ENCODE measurements at regions not wholly inside any gene's neighbourhood (a gene's known extent, or its start where the extent isn't known, plus 50 kb on each side); places are given as distances from the start of the nearest gene placed in this dataset.
"Not testable (repeated sequence)": the region's sequence is repeated elsewhere in the genome, so short reads cannot be mapped to it uniquely, and the experiment has no call there.

- H3K9me3 ChIP-seq (ENCODE audit: control insufficient read depth, low read length, poor library complexity, severe bottlenecking), result no peaks in the 10 kb centered on the region
- Mint-ChIP-seq H3K4me3 (no peak overlapping the region), H3K27ac (no peak overlapping the region), H3K4me1 (no peaks in the 10 kb centered on the region), H3K27me3 (peaks cover 19% of the 10 kb centered on the region), H3K36me3 (ENCODE audit: low read depth) (no peaks in the 10 kb centered on the region)
- DNase-seq (no peak), ATAC-seq (no peak)
These were observed 65.7 kb upstream of the LYRM9 start for GRCh38 chr17:27958708-27959381.

GRCh38 chr17:27959382-27959709 is 66.2 kb upstream of the LYRM9 start:
- ATAC-seq (no peak), DNase-seq (no peak)
- H3K36me3 Mint-ChIP-seq (ENCODE audit: low read depth), result no peaks in the 10 kb centered on the region
- H3K27me3 Mint-ChIP-seq, result peaks cover 16% of the 10 kb centered on the region
- H3K4me1 Mint-ChIP-seq, result no peaks in the 10 kb centered on the region
- no peak overlapping the region for H3K4me3 Mint-ChIP-seq
- no peaks in the 10 kb centered on the region for H3K9me3 ChIP-seq (ENCODE audit: control insufficient read depth, low read length, poor library complexity, severe bottlenecking)
- no peak overlapping the region for H3K27ac Mint-ChIP-seq

- H3K9me3 ChIP-seq (ENCODE audit: control insufficient read depth, low read length, poor library complexity, severe bottlenecking), result no peaks in the 10 kb centered on the region
- Mint-ChIP-seq H3K4me1 (no peaks in the 10 kb centered on the region), H3K27ac (no peak overlapping the region), H3K36me3 (ENCODE audit: low read depth) (no peaks in the 10 kb centered on the region), H3K4me3 (no peak overlapping the region), H3K27me3 (peaks cover 18% of the 10 kb centered on the region)
- ATAC-seq (no peak), DNase-seq (no peak)
These were observed 67.2 kb upstream of the LYRM9 start for GRCh38 chr17:27960183-27960849.

GRCh38 chr17:27962581-27962980 is 69.4 kb upstream of the LYRM9 start:
- not testable (repeated sequence) for H3K27ac Mint-ChIP-seq, ATAC-seq
- H3K27me3 Mint-ChIP-seq, result peaks cover 18% of the 10 kb centered on the region

GRCh38 chr17:27965224-27965623 is 72.1 kb upstream of the LYRM9 start:
- ATAC-seq (no peak), DNase-seq (no peak)
- no peaks in the 10 kb centered on the region for H3K4me1 Mint-ChIP-seq
- H3K9me3 ChIP-seq (ENCODE audit: control insufficient read depth, low read length, poor library complexity, severe bottlenecking), result no peaks in the 10 kb centered on the region
- no peak overlapping the region for H3K27ac Mint-ChIP-seq
- peaks cover 33% of the 10 kb centered on the region for H3K27me3 Mint-ChIP-seq
- peaks cover 4% of the 10 kb centered on the region for H3K36me3 Mint-ChIP-seq (ENCODE audit: low read depth)
- no peak overlapping the region for H3K4me3 Mint-ChIP-seq

More at GRCh38 chr17:27962581-27962980, 69.4 kb upstream of the LYRM9 start:
- not testable (repeated sequence) for H3K9me3 ChIP-seq (ENCODE audit: control insufficient read depth, low read length, poor library complexity, severe bottlenecking); H3K4me1 Mint-ChIP-seq; H3K4me3 Mint-ChIP-seq; H3K36me3 Mint-ChIP-seq (ENCODE audit: low read depth); DNase-seq

GRCh38 chr17:27968206-27968732 is 74.2 kb upstream of the NLK start:
- ATAC-seq (no peak), DNase-seq (no peak)
- H3K9me3 ChIP-seq (ENCODE audit: control insufficient read depth, low read length, poor library complexity, severe bottlenecking), result no peaks in the 10 kb centered on the region
- Mint-ChIP-seq H3K4me3 (no peak overlapping the region), H3K36me3 (ENCODE audit: low read depth) (peaks cover 7% of the 10 kb centered on the region), H3K4me1 (no peaks in the 10 kb centered on the region), H3K27me3 (peaks cover 31% of the 10 kb centered on the region), H3K27ac (no peak overlapping the region)

- no peaks in the 10 kb centered on the region for H3K9me3 ChIP-seq (ENCODE audit: control insufficient read depth, low read length, poor library complexity, severe bottlenecking)
- H3K27ac Mint-ChIP-seq, result no peak overlapping the region
- no peak for ATAC-seq
- no peak for DNase-seq
- H3K27me3 Mint-ChIP-seq, result peaks cover 28% of the 10 kb centered on the region
- H3K4me1 Mint-ChIP-seq, result no peaks in the 10 kb centered on the region
- no peak overlapping the region for H3K4me3 Mint-ChIP-seq
- peaks cover 7% of the 10 kb centered on the region for H3K36me3 Mint-ChIP-seq (ENCODE audit: low read depth)
These were observed 71.9 kb upstream of the NLK start for GRCh38 chr17:27970587-27970986.

- H3K27me3 Mint-ChIP-seq, result peaks cover 23% of the 10 kb centered on the region
- H3K4me3 Mint-ChIP-seq, result no peak overlapping the region
- no peaks in the 10 kb centered on the region for H3K9me3 ChIP-seq (ENCODE audit: control insufficient read depth, low read length, poor library complexity, severe bottlenecking)
- no peak overlapping the region for H3K27ac Mint-ChIP-seq
- ATAC-seq, result no peak
- H3K4me1 Mint-ChIP-seq, result no peaks in the 10 kb centered on the region
- H3K36me3 Mint-ChIP-seq (ENCODE audit: low read depth), result peaks cover 7% of the 10 kb centered on the region
- DNase-seq, result no peak
These were observed 69.0 kb upstream of the NLK start for GRCh38 chr17:27973258-27974044.

- no peaks in the 10 kb centered on the region for H3K4me1 Mint-ChIP-seq
- H3K9me3 ChIP-seq (ENCODE audit: control insufficient read depth, low read length, poor library complexity, severe bottlenecking), result no peaks in the 10 kb centered on the region
- no peak for DNase-seq
- H3K27ac Mint-ChIP-seq, result no peak overlapping the region
- H3K4me3 Mint-ChIP-seq, result no peak overlapping the region
- ATAC-seq, result no peak
- H3K36me3 Mint-ChIP-seq (ENCODE audit: low read depth), result peaks cover 7% of the 10 kb centered on the region
- H3K27me3 Mint-ChIP-seq, result peaks cover 28% of the 10 kb centered on the region
These were observed 68.4 kb upstream of the NLK start for GRCh38 chr17:27974045-27974436.

- H3K9me3 ChIP-seq (ENCODE audit: control insufficient read depth, low read length, poor library complexity, severe bottlenecking), result no peaks in the 10 kb centered on the region
- H3K27me3 Mint-ChIP-seq, result peaks cover 31% of the 10 kb centered on the region
- H3K27ac Mint-ChIP-seq, result no peak overlapping the region
- DNase-seq, result no peak
- H3K4me1 Mint-ChIP-seq, result no peaks in the 10 kb centered on the region
- H3K4me3 Mint-ChIP-seq, result no peak overlapping the region
- peaks cover 7% of the 10 kb centered on the region for H3K36me3 Mint-ChIP-seq (ENCODE audit: low read depth)
- ATAC-seq, result no peak
These were observed 67.8 kb upstream of the NLK start for GRCh38 chr17:27974531-27975145.

GRCh38 chr17:27975146-27976011 is 67.1 kb upstream of the NLK start:
- ATAC-seq (no peak), DNase-seq (no peak)
- Mint-ChIP-seq H3K27me3 (peaks cover 29% of the 10 kb centered on the region), H3K4me3 (no peak overlapping the region), H3K36me3 (ENCODE audit: low read depth) (peaks cover under 1% of the 10 kb centered on the region), H3K27ac (no peak overlapping the region), H3K4me1 (peaks cover 3% of the 10 kb centered on the region)
- H3K9me3 ChIP-seq (ENCODE audit: control insufficient read depth, low read length, poor library complexity, severe bottlenecking), result no peaks in the 10 kb centered on the region

GRCh38 chr17:27976331-27976730 is 66.1 kb upstream of the NLK start:
- H3K36me3 Mint-ChIP-seq (ENCODE audit: low read depth), result peaks cover 2% of the 10 kb centered on the region

More at GRCh38 chr17:27976331-27976730, 66.1 kb upstream of the NLK start:
- H3K9me3 ChIP-seq (ENCODE audit: control insufficient read depth, low read length, poor library complexity, severe bottlenecking), result no peaks in the 10 kb centered on the region
- DNase-seq (no peak), ATAC-seq (no peak)
- H3K27ac Mint-ChIP-seq, result no peak overlapping the region
- peaks cover 25% of the 10 kb centered on the region for H3K27me3 Mint-ChIP-seq
- peaks cover 8% of the 10 kb centered on the region for H3K4me1 Mint-ChIP-seq
- H3K4me3 Mint-ChIP-seq, result no peak overlapping the region
